HL-60/S4 treated with retinoic acid at 250 ng/mL for 4 days and 3 days (cell line): ENCODE measurements at regions not wholly inside any gene's neighbourhood (a gene's known extent, or its start where the extent isn't known, plus 50 kb on each side); places are given as distances from the start of the nearest gene placed in this dataset.

Experiments used
- in situ Hi-C: fragments of 300-500 bp; cut with MboI; formaldehyde crosslinking; loops from 2 replicates; pipeline ENCODE4 v1.7.0; 2022; ENCODE audit warnings: low sequenced_read_pairs

GRCh38 chr6:14272737-14273085 lies 155.1 kb downstream of the CD83 start:
- in situ Hi-C loops: no loop called here

GRCh38 chr6:14273191-14273590 lies 155.6 kb downstream of the CD83 start:
- in situ Hi-C loops: no loop called here

GRCh38 chr6:14274016-14274415 lies 156.4 kb downstream of the CD83 start:
- in situ Hi-C loops: no loop called here

- in situ Hi-C loops: no loop called here
Measured at GRCh38 chr6:14274546-14275492, 157.2 kb downstream of the CD83 start.

- in situ Hi-C loops: no loop called here
Measured at GRCh38 chr6:14275493-14275851, 157.9 kb downstream of the CD83 start.

GRCh38 chr6:14276071-14276470 lies 158.5 kb downstream of the CD83 start:
- in situ Hi-C loops: no loop called here

GRCh38 chr6:14276667-14277404 lies 159.3 kb downstream of the CD83 start:
- in situ Hi-C loops: no loop called here

- in situ Hi-C loops: no loop called here
Measured at GRCh38 chr6:14277405-14277930, 159.9 kb downstream of the CD83 start.

- in situ Hi-C loops: no loop called here
Measured at GRCh38 chr6:14278006-14278405, 160.4 kb downstream of the CD83 start.

- in situ Hi-C loops: no loop called here
Measured at GRCh38 chr6:14278446-14278845, 160.9 kb downstream of the CD83 start.

- in situ Hi-C loops: no loop called here
Measured at GRCh38 chr6:14280006-14280510, 162.5 kb downstream of the CD83 start.

GRCh38 chr6:14280766-14281293 lies 163.3 kb downstream of the CD83 start:
- in situ Hi-C loops: no loop called here

GRCh38 chr6:14281811-14282660 lies 164.5 kb downstream of the CD83 start:
- in situ Hi-C loops: no loop called here

- in situ Hi-C loops: no loop called here
Measured at GRCh38 chr6:14282854-14283505, 165.4 kb downstream of the CD83 start.

GRCh38 chr6:14283600-14284235 lies 166.1 kb downstream of the CD83 start:
- in situ Hi-C loops: no loop called here

- in situ Hi-C loops: no loop called here
Measured at GRCh38 chr6:14284969-14285590, 167.5 kb downstream of the CD83 start.

GRCh38 chr6:14286144-14286543 lies 168.6 kb downstream of the CD83 start:
- in situ Hi-C loops: no loop called here

- in situ Hi-C loops: no loop called here
Measured at GRCh38 chr6:14286634-14287428, 169.3 kb downstream of the CD83 start.
